Activated naive CD4-positive, alpha-beta T cell treated with anti-CD3 and anti-CD28 coated beads, Interleukin-2, amount 50 U/mL, for 24 hours (primary cell): ENCODE measurements at regions not wholly inside any gene's neighbourhood (a gene's known extent, or its start where the extent isn't known, plus 50 kb on each side); places are given as distances from the start of the nearest gene placed in this dataset.
"Not testable (repeated sequence)": the region's sequence is repeated elsewhere in the genome, so short reads cannot be mapped to it uniquely, and the experiment has no call there.

Experiments
- H3K27ac Mint-ChIP-seq: one replicate; pipeline ENCODE4 v1.8.0; 2021; ENCODE audit warnings: mild to moderate bottlenecking, mixed read lengths
- H3K27me3 Mint-ChIP-seq: one replicate; pipeline ENCODE4 v1.8.0; 2021; ENCODE audit warnings: mixed read lengths
- H3K36me3 Mint-ChIP-seq: one replicate; pipeline ENCODE4 v1.8.0; 2021; ENCODE audit warnings: mixed read lengths
- H3K4me1 Mint-ChIP-seq: one replicate; pipeline ENCODE4 v1.8.0; 2021; ENCODE audit warnings: mixed read lengths
- H3K4me3 Mint-ChIP-seq: one replicate; pipeline ENCODE4 v1.8.0; 2021; ENCODE audit warnings: mild to moderate bottlenecking, mixed read lengths
- H3K9me3 Mint-ChIP-seq: one replicate; pipeline ENCODE4 v1.8.0; 2021; ENCODE audit warnings: mixed read lengths

DNA sequence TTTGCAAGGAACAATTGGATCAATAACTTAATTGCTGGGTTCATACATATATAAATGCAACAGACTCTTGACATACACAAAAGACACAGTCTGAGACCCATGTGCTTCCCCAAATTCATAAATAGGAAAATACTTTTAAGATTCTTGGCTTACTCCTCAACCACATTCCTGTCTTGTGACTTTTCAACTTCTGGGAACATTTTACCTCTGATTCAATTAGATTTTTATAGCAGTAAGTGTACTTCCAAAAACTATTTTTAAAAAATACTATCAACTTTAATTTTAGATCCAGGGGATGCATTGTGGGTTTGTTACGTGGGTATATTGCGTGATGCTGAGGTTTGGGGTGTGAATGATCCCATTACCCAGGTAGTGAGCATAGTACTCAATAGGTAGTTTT, 406.7 kb downstream of the RPS6KC1 start:
- Mint-ChIP-seq H3K9me3 (peaks cover 10% of the 10 kb centered on the region), H3K36me3 (no peaks in the 10 kb centered on the region), H3K27ac (no peak overlapping the region), H3K4me1 (no peaks in the 10 kb centered on the region), H3K27me3 (peaks cover 6% of the 10 kb centered on the region), H3K4me3 (no peak overlapping the region)

DNA sequence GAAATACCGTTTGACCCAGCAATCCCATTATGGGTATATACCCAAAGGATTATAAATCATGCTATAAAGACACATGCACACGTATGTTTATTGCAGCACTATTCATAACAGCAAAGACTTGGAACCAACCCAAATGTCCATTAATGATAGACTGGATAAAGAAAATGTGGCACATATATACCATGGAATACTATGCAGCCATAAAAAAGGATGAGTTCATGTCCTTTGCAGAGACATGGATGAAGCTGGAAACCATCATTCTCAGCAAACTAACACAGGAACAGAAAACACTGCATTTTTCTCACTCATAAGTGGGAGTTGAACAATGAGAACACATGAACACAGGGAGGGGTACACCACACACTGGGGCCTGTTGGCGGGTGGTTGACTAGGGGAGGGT, 411.3 kb downstream of the RPS6KC1 start:
- H3K27ac Mint-ChIP-seq, H3K27me3 Mint-ChIP-seq, H3K4me1 Mint-ChIP-seq, H3K36me3 Mint-ChIP-seq, H3K9me3 Mint-ChIP-seq, H3K4me3 Mint-ChIP-seq: not testable (repeated sequence)

DNA sequence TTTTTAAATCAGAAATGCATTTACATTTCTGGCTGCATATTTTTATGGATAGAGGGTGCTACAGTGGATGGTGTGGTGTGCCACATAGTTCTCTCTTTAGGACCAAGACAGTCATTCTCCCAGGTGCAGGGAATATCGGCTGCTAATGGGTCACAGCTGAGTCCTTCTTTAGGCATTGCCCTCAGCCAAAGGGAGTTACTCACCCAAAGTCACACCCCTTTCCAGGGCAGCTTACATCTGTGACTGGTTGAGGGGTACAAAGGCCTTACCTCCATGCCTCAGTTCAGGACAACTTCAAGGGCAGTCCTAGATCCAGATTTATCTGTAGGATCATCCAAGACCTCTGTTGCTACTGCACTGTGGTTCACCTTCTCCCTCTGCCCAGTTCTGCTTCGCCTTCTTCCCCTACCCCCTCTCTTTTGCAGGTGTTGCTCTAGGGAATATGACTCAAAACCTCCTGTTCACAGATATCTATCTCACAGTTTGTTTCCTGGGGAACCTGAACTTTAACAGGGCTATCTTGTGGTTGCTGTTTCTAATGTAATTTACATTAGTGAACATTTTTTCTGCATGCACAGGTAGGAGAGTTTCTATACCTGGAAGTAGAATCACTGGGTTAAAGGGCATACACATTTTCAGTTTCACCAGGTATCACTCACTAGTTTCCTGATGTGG, 413.9 kb downstream of the RPS6KC1 start:
- Mint-ChIP-seq H3K27me3 (peaks cover 4% of the 10 kb centered on the region), H3K27ac (no peak overlapping the region), H3K36me3 (no peaks in the 10 kb centered on the region), H3K4me3 (no peak overlapping the region), H3K4me1 (no peaks in the 10 kb centered on the region), H3K9me3 (peaks cover 4% of the 10 kb centered on the region)

GRCh38 chr1:213466541-213466940, 415.5 kb downstream of the RPS6KC1 start:
- Mint-ChIP-seq H3K4me3 (no peak overlapping the region), H3K27ac (no peak overlapping the region), H3K27me3 (peaks cover 3% of the 10 kb centered on the region)

GRCh38 chr1:213474054-213474453, 423.0 kb downstream of the RPS6KC1 start:
- Mint-ChIP-seq H3K27me3 (peaks cover 1% of the 10 kb centered on the region), H3K36me3 (no peaks in the 10 kb centered on the region), H3K27ac (no peak overlapping the region), H3K9me3 (no peaks in the 10 kb centered on the region), H3K4me3 (no peak overlapping the region), H3K4me1 (no peaks in the 10 kb centered on the region)

More at GRCh38 chr1:213466541-213466940, 415.5 kb downstream of the RPS6KC1 start:
- no peaks in the 10 kb centered on the region for H3K9me3 Mint-ChIP-seq
- H3K36me3 Mint-ChIP-seq = no peaks in the 10 kb centered on the region
- no peaks in the 10 kb centered on the region for H3K4me1 Mint-ChIP-seq

DNA sequence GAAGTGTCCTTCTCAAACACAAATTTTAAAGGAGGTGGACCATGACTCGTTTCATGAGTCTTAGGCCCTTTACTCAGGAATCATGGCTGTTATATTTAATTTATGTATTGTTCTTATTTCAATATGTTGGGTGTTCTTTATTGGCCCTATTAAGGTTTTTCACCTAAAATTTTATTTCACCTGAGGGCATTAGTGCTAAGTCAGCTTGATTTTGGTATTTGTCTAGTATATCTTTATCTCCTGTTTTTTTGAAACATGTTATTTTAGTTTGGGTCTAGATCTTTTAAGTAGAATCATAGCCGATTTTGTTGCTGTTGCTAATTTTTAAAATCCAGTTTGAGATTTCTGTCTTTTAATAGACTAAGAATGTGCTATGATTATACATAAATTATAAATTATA, 430.4 kb downstream of the RPS6KC1 start:
- Mint-ChIP-seq H3K9me3 (no peaks in the 10 kb centered on the region), H3K36me3 (no peaks in the 10 kb centered on the region), H3K27me3 (peaks cover 10% of the 10 kb centered on the region), H3K4me1 (no peaks in the 10 kb centered on the region), H3K27ac (no peak overlapping the region), H3K4me3 (no peak overlapping the region)

- no peak overlapping the region for H3K4me3 Mint-ChIP-seq
- peaks cover 12% of the 10 kb centered on the region for H3K27me3 Mint-ChIP-seq
- H3K4me1 Mint-ChIP-seq = no peaks in the 10 kb centered on the region
- no peak overlapping the region for H3K27ac Mint-ChIP-seq
- H3K36me3 Mint-ChIP-seq = no peaks in the 10 kb centered on the region
- H3K9me3 Mint-ChIP-seq = no peaks in the 10 kb centered on the region
Measured at GRCh38 chr1:213484333-213484732, 433.3 kb downstream of the RPS6KC1 start.

DNA sequence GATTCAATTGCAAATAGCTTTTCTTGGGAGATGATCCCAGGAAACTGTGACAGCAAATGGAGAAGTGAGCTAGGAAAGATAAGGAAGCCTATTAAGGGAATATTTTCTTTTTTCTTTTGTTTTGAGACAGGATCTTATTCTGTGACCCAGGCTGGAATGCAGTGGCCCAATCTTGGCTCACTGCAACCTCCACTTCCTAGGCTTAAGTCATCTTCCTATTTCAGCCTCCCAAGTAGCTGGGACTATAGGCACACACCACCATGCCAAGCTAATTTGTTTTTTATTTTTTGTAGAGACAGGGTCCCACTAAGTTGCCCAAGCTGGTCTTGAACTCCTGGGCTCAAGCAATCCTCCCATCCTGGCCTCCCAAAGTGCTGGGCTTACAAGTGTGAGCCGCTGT, 433.7 kb downstream of the RPS6KC1 start:
- no peaks in the 10 kb centered on the region for H3K9me3 Mint-ChIP-seq
- H3K27ac Mint-ChIP-seq = no peak overlapping the region

DNA sequence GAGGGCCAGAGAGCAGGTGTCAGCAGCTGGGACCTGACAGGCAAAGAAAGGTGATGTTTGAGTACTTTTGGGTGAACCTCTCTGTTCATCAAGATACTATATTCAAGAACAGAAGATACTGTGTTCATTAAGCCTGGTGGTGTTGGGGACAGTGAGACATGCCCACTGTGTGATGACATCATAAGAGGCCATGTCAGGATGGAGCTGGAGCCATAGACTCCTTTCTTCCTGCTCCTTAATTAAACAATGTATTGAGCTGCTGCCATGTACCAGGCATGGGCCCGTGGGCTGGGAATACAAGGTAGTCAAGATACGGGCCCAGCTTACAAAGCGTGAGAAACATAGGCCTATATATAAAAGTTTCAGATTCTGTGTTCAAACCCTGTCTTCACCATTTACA, 435.4 kb downstream of the RPS6KC1 start:
- Mint-ChIP-seq H3K9me3 (no peaks in the 10 kb centered on the region), H3K36me3 (no peaks in the 10 kb centered on the region), H3K4me1 (no peaks in the 10 kb centered on the region), H3K4me3 (no peak overlapping the region), H3K27me3 (peaks cover 10% of the 10 kb centered on the region), H3K27ac (no peak overlapping the region)

More for the DNA sequence above, 433.7 kb downstream of the RPS6KC1 start:
- H3K4me1 Mint-ChIP-seq = no peaks in the 10 kb centered on the region
- peaks cover 12% of the 10 kb centered on the region for H3K27me3 Mint-ChIP-seq
- no peaks in the 10 kb centered on the region for H3K36me3 Mint-ChIP-seq
- H3K4me3 Mint-ChIP-seq = no peak overlapping the region

DNA sequence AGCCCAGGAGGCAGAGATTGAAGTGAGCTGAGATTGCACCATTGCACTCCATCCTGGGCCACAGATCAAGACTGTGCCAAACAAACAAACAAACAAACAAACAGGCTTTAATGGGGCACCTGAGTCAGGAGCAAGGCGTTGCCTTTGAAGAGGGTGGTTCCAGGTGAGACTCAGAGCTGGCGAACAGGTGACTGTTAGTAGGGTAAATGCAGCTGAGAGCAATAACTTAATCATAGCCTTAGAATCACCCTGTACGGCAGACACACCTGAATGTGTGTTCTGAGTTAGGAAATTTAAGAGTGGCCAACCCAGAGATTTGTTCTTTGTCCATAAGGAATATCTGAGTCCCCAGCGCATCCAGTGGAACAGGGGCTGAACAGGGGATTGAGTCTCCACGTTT, 440.4 kb downstream of the RPS6KC1 start:
- H3K4me3 Mint-ChIP-seq = no peak overlapping the region
- H3K27me3 Mint-ChIP-seq = peaks cover 6% of the 10 kb centered on the region
- no peaks in the 10 kb centered on the region for H3K4me1 Mint-ChIP-seq
- no peak overlapping the region for H3K27ac Mint-ChIP-seq
- H3K36me3 Mint-ChIP-seq = no peaks in the 10 kb centered on the region
- no peaks in the 10 kb centered on the region for H3K9me3 Mint-ChIP-seq

- H3K4me3 Mint-ChIP-seq = no peak overlapping the region
- H3K27ac Mint-ChIP-seq = no peak overlapping the region
- H3K4me1 Mint-ChIP-seq = no peaks in the 10 kb centered on the region
- peaks cover 6% of the 10 kb centered on the region for H3K27me3 Mint-ChIP-seq
- no peaks in the 10 kb centered on the region for H3K36me3 Mint-ChIP-seq
- H3K9me3 Mint-ChIP-seq = no peaks in the 10 kb centered on the region
Measured at GRCh38 chr1:213492161-213493041, 441.4 kb downstream of the RPS6KC1 start.

DNA sequence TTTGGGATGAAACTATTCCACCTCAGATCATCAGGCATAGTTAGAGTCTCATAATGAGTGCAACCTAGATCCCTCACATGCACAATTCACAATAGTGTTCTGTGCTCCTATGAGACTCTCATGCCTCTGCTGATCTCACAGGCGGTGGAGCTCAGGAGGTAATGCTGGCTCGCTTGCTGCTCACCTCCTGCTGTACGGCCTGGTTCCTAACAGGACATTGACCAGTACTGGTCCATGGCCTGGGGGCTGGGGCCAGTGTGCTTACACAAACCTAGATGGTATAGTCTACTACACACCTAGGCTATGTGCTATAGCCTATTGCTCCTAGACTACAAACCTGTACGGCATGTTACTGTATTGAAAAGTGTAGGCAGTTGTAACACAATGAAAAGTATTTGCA, 448.4 kb downstream of the RPS6KC1 start:
- Mint-ChIP-seq H3K4me1 (no peaks in the 10 kb centered on the region), H3K4me3 (no peak overlapping the region), H3K27ac (no peak overlapping the region), H3K27me3 (no peaks in the 10 kb centered on the region), H3K36me3 (no peaks in the 10 kb centered on the region), H3K9me3 (peaks cover 4% of the 10 kb centered on the region)

DNA sequence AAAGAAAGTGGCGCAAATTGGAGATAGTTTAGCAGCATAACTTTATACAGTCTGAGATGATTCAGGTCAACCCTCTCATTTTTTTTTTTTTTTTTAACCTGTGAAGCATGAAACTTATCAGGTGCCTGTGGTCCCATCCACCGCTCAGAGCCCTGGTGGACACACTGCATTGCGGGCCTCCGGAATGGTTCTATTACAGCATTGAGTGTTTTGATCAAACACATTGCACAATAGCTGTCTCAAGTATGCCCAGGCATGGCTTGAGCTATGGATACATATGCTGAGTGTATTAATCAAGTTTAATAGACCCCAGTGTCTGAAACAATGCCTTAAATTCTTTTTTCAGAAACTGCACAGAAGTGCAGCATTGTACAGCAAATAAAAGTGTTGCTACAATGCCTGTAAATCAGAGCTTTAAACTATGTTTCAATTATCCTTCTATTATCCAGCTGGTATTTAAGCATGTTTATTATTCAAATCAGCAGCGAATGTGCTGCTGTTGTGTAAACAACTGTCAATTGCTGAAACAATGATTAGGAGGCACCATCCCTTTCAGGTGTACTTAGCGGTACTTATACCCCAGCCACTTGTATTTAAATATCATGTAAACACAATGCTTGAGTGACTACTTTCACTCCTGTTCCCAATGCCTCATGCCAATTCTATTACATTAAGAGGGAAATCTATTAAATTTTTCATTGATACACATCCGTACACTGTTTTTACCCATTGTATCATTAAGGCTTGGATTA, 456.6 kb downstream of the RPS6KC1 start:
- H3K4me1 Mint-ChIP-seq = no peaks in the 10 kb centered on the region
- peaks cover 7% of the 10 kb centered on the region for H3K27me3 Mint-ChIP-seq
- peaks cover 4% of the 10 kb centered on the region for H3K9me3 Mint-ChIP-seq
- no peak overlapping the region for H3K4me3 Mint-ChIP-seq
- H3K36me3 Mint-ChIP-seq = no peaks in the 10 kb centered on the region
- H3K27ac Mint-ChIP-seq = no peak overlapping the region

- H3K36me3 Mint-ChIP-seq = no peaks in the 10 kb centered on the region
- no peaks in the 10 kb centered on the region for H3K4me1 Mint-ChIP-seq
- no peak overlapping the region for H3K4me3 Mint-ChIP-seq
- no peak overlapping the region for H3K27ac Mint-ChIP-seq
- no peaks in the 10 kb centered on the region for H3K9me3 Mint-ChIP-seq
- peaks cover 9% of the 10 kb centered on the region for H3K27me3 Mint-ChIP-seq
Measured at GRCh38 chr1:213511173-213511572, 460.1 kb downstream of the RPS6KC1 start.

- H3K27ac Mint-ChIP-seq = no peak overlapping the region
- H3K9me3 Mint-ChIP-seq = no peaks in the 10 kb centered on the region
- peaks cover 10% of the 10 kb centered on the region for H3K27me3 Mint-ChIP-seq
Measured at GRCh38 chr1:213512316-213512715, 461.3 kb downstream of the RPS6KC1 start.

DNA sequence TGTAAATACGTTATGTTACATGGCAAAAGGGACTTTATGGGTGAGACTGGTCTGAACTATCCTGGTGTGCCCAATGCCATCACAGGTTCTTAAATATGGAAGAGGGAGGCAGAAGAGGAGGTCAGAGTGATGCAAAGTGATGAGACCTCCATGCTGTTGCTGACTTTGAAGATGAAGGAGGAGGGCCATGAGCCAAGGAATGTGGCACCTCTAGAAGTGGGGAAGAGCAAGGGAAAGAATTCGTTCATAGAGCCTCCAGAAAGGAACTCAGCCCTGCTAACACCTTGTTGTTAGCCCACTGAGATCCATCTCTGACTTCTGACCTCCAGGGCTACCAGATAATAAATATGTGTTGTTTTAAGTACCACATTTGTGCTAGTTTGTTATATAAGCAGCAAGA, 462.0 kb downstream of the RPS6KC1 start:
- Mint-ChIP-seq H3K27me3 (peaks cover 11% of the 10 kb centered on the region), H3K36me3 (no peaks in the 10 kb centered on the region), H3K9me3 (no peaks in the 10 kb centered on the region), H3K4me3 (no peak overlapping the region), H3K27ac (no peak overlapping the region), H3K4me1 (no peaks in the 10 kb centered on the region)

More at GRCh38 chr1:213512316-213512715, 461.3 kb downstream of the RPS6KC1 start:
- no peak overlapping the region for H3K4me3 Mint-ChIP-seq
- H3K36me3 Mint-ChIP-seq = no peaks in the 10 kb centered on the region
- no peaks in the 10 kb centered on the region for H3K4me1 Mint-ChIP-seq
